Right lobe of liver (tissue), 4 donors: ENCODE measurements at regions not wholly inside any gene's neighbourhood (a gene's known extent, or its start where the extent isn't known, plus 50 kb on each side); places are given as distances from the start of the nearest gene placed in this dataset.

Experiments
- CTCF ChIP-seq, 4 donors: fragments of 200-600 bp in 3 of 4; fragments of 450-650 bp in 1 of 4; IDR thresholded peaks; one replicate each; pipeline versions ENCODE4 v1.5.1 to v1.8.0; 2016 to 2022; ENCODE audit warnings: antibody characterized with exemption in 4 of 4, mild to moderate bottlenecking in 2 of 4
- POLR2A ChIP-seq: fragments of 450-650 bp; IDR thresholded peaks from one replicate; pipeline ENCODE4 v1.6.1; 2017; ENCODE audit warnings: antibody characterized with exemption, mild to moderate bottlenecking
- donor health status: DM: no; HTN: no; CAD: no.
- donor health status: DM: no; HTN: no; CAD: no.
- donor health status: DM: no; HTN: yes; CAD: no.

DNA sequence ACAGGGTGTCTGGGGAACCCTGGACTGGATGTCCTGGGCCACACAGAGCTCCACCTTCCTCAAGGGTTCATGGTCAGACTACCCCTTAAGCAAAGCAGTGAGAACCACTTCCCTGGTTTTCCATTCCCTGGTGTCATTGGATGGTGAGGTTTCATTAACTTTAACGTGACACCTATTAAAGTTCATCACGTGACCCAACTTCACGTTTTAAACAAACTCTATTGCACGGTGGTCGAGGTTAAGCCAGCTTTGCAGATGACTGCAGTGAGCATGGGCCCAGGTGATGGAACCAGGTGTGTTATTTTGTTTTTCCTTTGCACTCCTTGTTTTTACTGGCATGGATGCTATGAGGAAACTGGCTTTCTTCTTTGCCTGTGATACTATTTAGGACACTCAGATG, 385.7 kb upstream of the IRX1 start:
- no peak for TF ChIP-seq POLR2A
- TF ChIP-seq CTCF (IDR thresholded peaks at IDR 0.05) = no peak
